HepG2 (cell line): ENCODE measurements at regions not wholly inside any gene's neighbourhood (a gene's known extent, or its start where the extent isn't known, plus 50 kb on each side); places are given as distances from the start of the nearest gene placed in this dataset.

Experiments used
- ATAC-seq: fragments of 200-7000 bp; cut with Tn5 transposase; 3 replicates; pipeline ENCODE4 v1.9.1; 2020; ENCODE audit warnings: mild to moderate bottlenecking, moderate library complexity
- BruUV-seq: library from RNA; stranded (reverse); fragments of 400-500 nt; replicated peaks from 2 replicates; lab custom pipeline; 2021; lab: Mats Ljungman, UMichigan
- CTCF ChIA-PET: fragments of 300-600 bp; formaldehyde crosslinking; extraction: SDS; loops from one replicate; lab custom pipeline; 2021; ENCODE audit warnings: low total read pairs, inconsistent platforms, low intra/inter-chr PET ratio; lab: Yijun Ruan, JAX
- POLR2A ChIA-PET: fragments of 350-600 bp; sonication (Branson Sonifier 250); formaldehyde crosslinking; loops from one replicate; lab custom pipeline; 2020; ENCODE audit warnings: antibody characterized with exemption, inconsistent platforms; lab: Yijun Ruan, JAX
- DNase-seq: peaks from one replicate; pipeline ENCODE4 v3.0.0-alpha.2; 2015; ENCODE audit warnings: low spot score
- FAIRE-seq: peaks from 3 replicates; lab custom pipeline; 2011; peaks lifted over from hg19 to GRCh38; lab: Jason Lieb, UNC
- H2AFZ ChIP-seq: one replicate; pipeline ENCODE4 v1.6.1; 2011; ENCODE audit warnings: low read length, inconsistent platforms
- H3K27ac ChIP-seq: fragments of 300-600 bp; 3 replicates; pipeline ENCODE4 v1.8.0; 2011; ENCODE audit warnings: mixed run types, mild to moderate bottlenecking, mixed read lengths, low read length, inconsistent platforms; ENCODE audit not compliant: insufficient read depth; ENCODE audit errors: extremely low read length
- H3K27me3 ChIP-seq, 2 experiments: fragments of 200-600 bp in 1 of 2; 2 replicates in 1 of 2; 3 replicates in 1 of 2; pipeline versions ENCODE4 v1.6.0 to v1.8.0; 2011; ENCODE audit warnings: low read length in 2 of 2, mild to moderate bottlenecking in 2 of 2, moderate library complexity in 2 of 2, inconsistent platforms in 1 of 2; ENCODE audit not compliant: insufficient read depth in 2 of 2, control insufficient read depth in 1 of 2
- H3K36me3 ChIP-seq, 2 experiments: fragments of 200-600 bp in 1 of 2; replicated peaks in 1 of 2; 2 replicates in 1 of 2; 3 replicates in 1 of 2; pipeline versions ENCODE4 v1.5.1 to v1.8.0; 2011; ENCODE audit warnings: low read length in 2 of 2, inconsistent platforms in 1 of 2; ENCODE audit not compliant: insufficient read depth in 2 of 2, control insufficient read depth in 1 of 2
- H3K4me1 ChIP-seq: 2 replicates; pipeline ENCODE4 v1.5.1; 2012; ENCODE audit warnings: low read length, inconsistent platforms; ENCODE audit not compliant: insufficient read depth
- H3K4me2 ChIP-seq: 2 replicates; pipeline ENCODE4 v1.6.0; 2011; ENCODE audit warnings: low read depth, low read length, inconsistent platforms
- H3K4me3 ChIP-seq, 3 experiments: fragments of 200-600 bp in 1 of 3; sonication (generic), shearing (Covaris generic) in 1 of 3; replicated peaks in 1 of 3; 2 replicates each; pipeline ENCODE4 v1.5.1; 2011 to 2016; ENCODE audit warnings: low read length in 3 of 3, inconsistent platforms in 2 of 3, low read depth in 2 of 3, mild to moderate bottlenecking in 2 of 3, control low read depth in 1 of 3, mixed read lengths in 1 of 3; ENCODE audit not compliant: insufficient read depth in 1 of 3
- H3K79me2 ChIP-seq: one replicate; pipeline ENCODE4 v1.6.1; 2011; ENCODE audit warnings: low read length, inconsistent platforms; ENCODE audit not compliant: insufficient read depth
- H3K9ac ChIP-seq: 2 replicates; pipeline ENCODE4 v1.6.0; 2011; ENCODE audit warnings: mild to moderate bottlenecking, low read depth, low read length, inconsistent platforms; ENCODE audit not compliant: insufficient read depth
- H3K9me3 ChIP-seq: 2 replicates; pipeline ENCODE4 v1.5.1; 2012; ENCODE audit warnings: mild to moderate bottlenecking, low read length
- H4K20me1 ChIP-seq: 2 replicates; pipeline ENCODE4 v1.6.0; 2011; ENCODE audit warnings: inconsistent platforms, mild to moderate bottlenecking, low read length, moderate library complexity; ENCODE audit not compliant: insufficient read depth
- ETV6 ChIP-seq: sonication (generic); formaldehyde crosslinking; conservative IDR thresholded peaks from 2 replicates; pipeline ENCODE4 v1.4.0; 2020; ENCODE audit warnings: missing genetic modification reagents
- GFI1 ChIP-seq: sonication (generic); formaldehyde crosslinking; IDR thresholded peaks from 2 replicates; pipeline ENCODE4 v1.5.0; 2020; ENCODE audit warnings: missing genetic modification reagents, mild to moderate bottlenecking, borderline replicate concordance
- HHEX ChIP-seq: IDR thresholded peaks from 2 replicates; pipeline ENCODE4 v1.6.1; 2016; ENCODE audit warnings: control low read depth
- MAF1 ChIP-seq: sonication (generic); formaldehyde crosslinking; IDR thresholded peaks from 2 replicates; pipeline ENCODE4 v1.5.0; 2020; ENCODE audit warnings: missing genetic modification reagents, borderline replicate concordance
- MAFG ChIP-seq: sonication (generic); formaldehyde crosslinking; IDR thresholded peaks from 2 replicates; pipeline ENCODE4 v1.5.1; 2020; ENCODE audit warnings: mild to moderate bottlenecking, missing genetic modification reagents
- MED13 ChIP-seq: sonication (generic); formaldehyde crosslinking; IDR thresholded peaks from 2 replicates; pipeline ENCODE4 v1.5.0; 2020; ENCODE audit warnings: missing genetic modification reagents
- MLXIP ChIP-seq: sonication (generic); formaldehyde crosslinking; IDR thresholded peaks from 2 replicates; pipeline ENCODE4 v1.9.0; 2021; ENCODE audit warnings: missing genetic modification reagents, borderline replicate concordance
- NCOR1 ChIP-seq: fragments of 200-600 bp; sonication (generic); IDR thresholded peaks from 2 replicates; pipeline ENCODE4 v1.7.0; 2017; ENCODE audit warnings: antibody characterized with exemption, low read length, borderline replicate concordance
- SOX6 ChIP-seq, 2 experiments: fragments of 450-650 bp in 1 of 2; sonication (generic) in 1 of 2; formaldehyde crosslinking in 1 of 2; IDR thresholded peaks; 2 replicates each; pipeline versions ENCODE4 v1.4.0 to v1.6.1; 2017 to 2020; ENCODE audit warnings: antibody characterized with exemption in 1 of 2, mild to moderate bottlenecking in 1 of 2, missing genetic modification reagents in 1 of 2
- STAT6 ChIP-seq: sonication (generic); formaldehyde crosslinking; IDR thresholded peaks from 2 replicates; pipeline ENCODE4 v1.4.0; 2020; ENCODE audit warnings: missing genetic modification reagents, mild to moderate bottlenecking, borderline replicate concordance
- ZNF549 ChIP-seq: sonication (generic); formaldehyde crosslinking; IDR thresholded peaks from 2 replicates; pipeline ENCODE4 v1.5.0; 2020; ENCODE audit warnings: missing genetic modification reagents
- ZSCAN30 ChIP-seq: sonication (generic); formaldehyde crosslinking; IDR thresholded peaks from 2 replicates; pipeline ENCODE4 v1.5.0; 2020; ENCODE audit warnings: mild to moderate bottlenecking, missing genetic modification reagents
- WGBS: methylation state at CpG from one replicate; pipeline ENCODE4 v1.1.6; 2017; ENCODE audit warnings: low lambda C conversion rate; 5-methylcytosine and 5-hydroxymethylcytosine counted together
- in situ Hi-C: cut with HindIII; loops from 2 replicates; pipeline ENCODE4 v1.10.0; 2017; ENCODE audit warnings: low pct_unique_long_range_greater_than_20kb; ENCODE audit not compliant: extremely low pct_ligation_motif_present
- intact Hi-C: fragments of 100-400 bp; cut with micrococcal nuclease; formaldehyde crosslinking; loops from one replicate; pipeline ENCODE4 v1.10.0; 2022; ENCODE audit not compliant: unreplicated experiment
- TF ChIP-seq, protein P1 (sequence below): sonication (generic); formaldehyde crosslinking; IDR thresholded peaks from 2 replicates; pipeline ENCODE4 v1.5.0; 2020; ENCODE audit warnings: missing genetic modification reagents, mild to moderate bottlenecking, borderline replicate concordance

DNA sequence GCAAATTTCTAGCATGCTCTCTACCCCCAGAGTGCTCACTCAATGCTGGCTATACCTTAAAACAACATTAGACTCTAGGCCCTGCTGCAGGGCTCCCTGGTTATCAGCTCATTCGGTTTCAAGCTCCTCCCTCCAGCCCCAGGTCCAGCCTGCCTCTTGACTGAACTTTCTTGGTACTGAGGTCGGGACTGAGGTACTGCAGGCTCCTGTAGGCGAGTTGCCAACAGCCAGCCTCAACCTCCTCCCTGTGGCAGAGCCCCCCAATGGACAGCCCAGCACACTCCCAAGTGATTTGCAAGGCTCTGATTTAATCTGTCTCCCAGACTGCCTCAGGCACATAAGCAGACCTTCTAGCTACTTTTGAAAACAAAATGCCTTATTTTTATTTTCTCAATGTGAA, 73.6 kb upstream of the EIF3M start:
- Histone ChIP-seq H3K27me3 (peaks cover 0 to 11% of the 10 kb centered on the region in 2 experiments; a peak in 4 of 5 replicates), H3K27ac (no peak overlapping the region), H3K9ac (no peak overlapping the region), H3K9me3 (no peaks in the 10 kb centered on the region), H3K4me3 (no peak overlapping the region), H3K4me1 (no peaks in the 10 kb centered on the region), H3K36me3 (no peaks in the 10 kb centered on the region), H3K4me2 (no peak overlapping the region), H2AFZ (no peak overlapping the region), H4K20me1 (no peaks in the 10 kb centered on the region), H3K79me2 (no peaks in the 10 kb centered on the region)
- CTCF ChIA-PET = no interaction called here
- intact Hi-C loops = no loop called here
- FAIRE-seq (no peak), ATAC-seq (no peak), DNase-seq (no peak)
- WGBS = 13% methylated on average over 1 of the region's 3 CpGs
- no peak for TF ChIP-seq NCOR1
- TF ChIP-seq MAFG (CRISPR knock-in tag) = no peak
- TF ChIP-seq MLXIP (CRISPR knock-in tag) = no peak
- no peak for TF ChIP-seq ETV6
- TF ChIP-seq ZSCAN30 (CRISPR knock-in tag) = no peak
- TF ChIP-seq GFI1 (CRISPR knock-in tag) = no peak
- TF ChIP-seq SOX6 (IDR thresholded peaks at IDR 0.05) = no peak
- TF ChIP-seq SOX6 (CRISPR knock-in tag; IDR thresholded peaks at IDR 0.05) = no peak
- no peak for TF ChIP-seq STAT6 (CRISPR knock-in tag)
- TF ChIP-seq HHEX = no peak
- no peak for TF ChIP-seq ZNF549
- TF ChIP-seq, protein P1, sequence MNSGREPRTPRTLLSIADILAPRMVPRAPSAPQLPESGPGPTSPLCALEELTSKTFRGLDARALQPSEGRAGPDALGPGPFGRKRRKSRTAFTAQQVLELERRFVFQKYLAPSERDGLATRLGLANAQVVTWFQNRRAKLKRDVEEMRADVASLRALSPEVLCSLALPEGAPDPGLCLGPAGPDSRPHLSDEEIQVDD (CRISPR knock-in tag) = no peak
- TF ChIP-seq MED13 (CRISPR knock-in tag) = no peak
- no peak for TF ChIP-seq MAF1 (CRISPR knock-in tag)
- BruUV-seq = no TSS peak
- POLR2A ChIA-PET = no interaction called here
- in situ Hi-C loops = no loop called here
